ENCODE measurements at regions not wholly inside any gene's neighbourhood (a gene's known extent, or its start where the extent isn't known, plus 50 kb on each side); places are given as distances from the start of the nearest gene placed in this dataset.

- no peak for TF ChIP-seq CTCF (conservative IDR thresholded peaks at IDR 0.05; ENCODE audit: low read length)
- no peak for TF ChIP-seq EZH2phosphoT487 (IDR thresholded peaks at IDR 0.05; ENCODE audit: borderline replicate concordance, low read depth, low read length)
These were observed 295.1 kb upstream of the SLITRK5 start for GRCh38 chr13:87376081-87376480.
